Dedifferentiated amniotic fluid mesenchymal stem cell (primary cell): ENCODE measurements at regions not wholly inside any gene's neighbourhood (a gene's known extent, or its start where the extent isn't known, plus 50 kb on each side); places are given as distances from the start of the nearest gene placed in this dataset.
"Not testable (repeated sequence)": the region's sequence is repeated elsewhere in the genome, so short reads cannot be mapped to it uniquely, and the experiment has no call there.

Source experiments
- DNase-seq: peaks from one replicate; pipeline ENCODE4 v3.0.0-alpha.2; 2016; ENCODE audit errors: extremely low spot score

GRCh38 chr6:122178988-122179387 is 220.5 kb upstream of the HSF2 start:
- no peak for DNase-seq

GRCh38 chr6:122180132-122180531 is 219.3 kb upstream of the HSF2 start:
- no peak for DNase-seq

GRCh38 chr6:122182061-122182460 is 217.4 kb upstream of the HSF2 start:
- DNase-seq, result no peak

GRCh38 chr6:122184401-122184827 is 215.0 kb upstream of the HSF2 start:
- DNase-seq, result peak; percentile 54

- not testable (repeated sequence) for DNase-seq
Observed at GRCh38 chr6:122185458-122185857, 214.0 kb upstream of the HSF2 start.

- no peak for DNase-seq
Observed at GRCh38 chr6:122187186-122187585, 212.3 kb upstream of the HSF2 start.

GRCh38 chr6:122198922-122199321 is 200.5 kb upstream of the HSF2 start:
- DNase-seq, result no peak

- DNase-seq, result peak; percentile 20
Observed at GRCh38 chr6:122200440-122200839, 199.0 kb upstream of the HSF2 start.

- no peak for DNase-seq
Observed at GRCh38 chr6:122202576-122203137, 196.8 kb upstream of the HSF2 start.

- no peak for DNase-seq
Observed at GRCh38 chr6:122207061-122207460, 192.4 kb upstream of the HSF2 start.

- peak; percentile 73 for DNase-seq
Observed at GRCh38 chr6:122207794-122208193, 191.7 kb upstream of the HSF2 start.

- no peak for DNase-seq
Observed at GRCh38 chr6:122214605-122215318, 184.7 kb upstream of the HSF2 start.

GRCh38 chr6:122220254-122220653 is 179.2 kb upstream of the HSF2 start:
- no peak for DNase-seq

GRCh38 chr6:122222761-122223160 is 176.7 kb upstream of the HSF2 start:
- no peak for DNase-seq

GRCh38 chr6:122223251-122223650 is 176.2 kb upstream of the HSF2 start:
- no peak for DNase-seq

GRCh38 chr6:122238861-122239260 is 160.6 kb upstream of the HSF2 start:
- no peak for DNase-seq

- DNase-seq, result no peak
Observed at GRCh38 chr6:122246906-122247658, 152.4 kb upstream of the HSF2 start.

- no peak for DNase-seq
Observed at GRCh38 chr6:122248001-122248669, 151.3 kb upstream of the HSF2 start.

- no peak for DNase-seq
Observed at GRCh38 chr6:122248844-122249243, 150.6 kb upstream of the HSF2 start.

GRCh38 chr6:122258839-122259238 is 140.6 kb upstream of the HSF2 start:
- DNase-seq, result no peak

- no peak for DNase-seq
Observed at GRCh38 chr6:122264557-122264956, 134.9 kb upstream of the HSF2 start.

GRCh38 chr6:122265755-122266154 is 133.7 kb upstream of the HSF2 start:
- no peak for DNase-seq
